HCT116 (cell line): ENCODE measurements at regions not wholly inside any gene's neighbourhood (a gene's known extent, or its start where the extent isn't known, plus 50 kb on each side); places are given as distances from the start of the nearest gene placed in this dataset.

Experiments
- ATAC-seq: fragments of 200-7000 bp; cut with Tn5 transposase; 2 replicates; pipeline ENCODE4 v1.9.1; 2020; ENCODE audit warnings: mild to moderate bottlenecking, moderate library complexity
- BruUV-seq: library from RNA; stranded (reverse); fragments of 400-500 nt; replicated peaks from 2 replicates; lab custom pipeline; 2021; lab: Mats Ljungman, UMichigan
- CTCF ChIA-PET: fragments of 300-600 bp; sonication (Branson Sonifier 250); formaldehyde crosslinking; loops from one replicate; lab custom pipeline; 2021; ENCODE audit warnings: antibody characterized with exemption; lab: Charles Lee
- POLR2A ChIA-PET: fragments of 300-600, 350-600 bp; sonication (Branson Sonifier 250); formaldehyde crosslinking; loops from one replicate; lab custom pipeline; 2021; ENCODE audit warnings: antibody characterized with exemption; lab: Charles Lee
- RAD21 ChIA-PET, 2 experiments: fragments of 300-600 bp; sonication (Branson Sonifier 250); formaldehyde crosslinking; loops; one replicate each; lab custom pipeline; 2023; ENCODE audit warnings: low total read pairs in 2 of 2; ENCODE audit not compliant: uncharacterized antibody in 2 of 2, unreplicated experiment in 2 of 2, low non-redundant PET in 1 of 2; lab: Charles Lee
- DNase-seq: peaks from one replicate; pipeline ENCODE4 v3.0.0-alpha.2; 2010; ENCODE audit warnings: low read depth, low spot score
- H2AFZ ChIP-seq: fragments of 200-600 bp; shearing (Covaris generic), sonication (generic); 2 replicates; pipeline ENCODE4 v1.6.1; 2017; ENCODE audit warnings: low read depth, mixed run types, mixed read lengths, antibody characterized with exemption, low read length; ENCODE audit not compliant: poor library complexity, severe bottlenecking
- H3K27ac ChIP-seq: 2 replicates; pipeline ENCODE4 v1.5.1; 2012; ENCODE audit warnings: low read depth, low read length
- H3K27me3 ChIP-seq: fragments of 200-600 bp; sonication (generic); 2 replicates; pipeline ENCODE4 v1.6.1; 2016; ENCODE audit warnings: mixed run types, low read length, mixed read lengths; ENCODE audit not compliant: insufficient read depth
- H3K36me3 ChIP-seq, 2 experiments: fragments of 200-500 bp in 1 of 2; fragments of 200-600 bp in 1 of 2; sonication (Bioruptor generic) in 1 of 2; sonication (generic) in 1 of 2; 2 replicates each; pipeline versions ENCODE4 v1.5.1 to v1.6.1; 2014 to 2016; ENCODE audit warnings: low read length in 2 of 2, inconsistent platforms in 1 of 2, mixed read lengths in 1 of 2, mixed run types in 1 of 2; ENCODE audit not compliant: insufficient read depth in 2 of 2, control insufficient read depth in 1 of 2
- H3K4me1 ChIP-seq, 2 experiments: fragments of 200-600 bp in 1 of 2; sonication (generic) in 1 of 2; 2 replicates each; pipeline versions ENCODE4 v1.5.1 to v1.6.1; 2012 to 2017; ENCODE audit warnings: low read length in 2 of 2, inconsistent platforms in 1 of 2, mild to moderate bottlenecking in 1 of 2, mixed read lengths in 1 of 2, mixed run types in 1 of 2, moderate library complexity in 1 of 2; ENCODE audit not compliant: insufficient read depth in 2 of 2, control insufficient read depth in 1 of 2
- H3K4me2 ChIP-seq: fragments of 200-600 bp; sonication (generic); 2 replicates; pipeline ENCODE4 v1.6.1; 2017; ENCODE audit warnings: mixed run types, low read length, mixed read lengths
- H3K4me3 ChIP-seq, 2 experiments: fragments of 200-600 bp in 1 of 2; sonication (generic) in 1 of 2; replicated peaks in 1 of 2; 2 replicates each; pipeline ENCODE4 v1.5.1; 2011 to 2016; ENCODE audit warnings: low read length in 2 of 2, control low read depth in 1 of 2, low read depth in 1 of 2, mild to moderate bottlenecking in 1 of 2, mixed read lengths in 1 of 2, mixed run types in 1 of 2
- H3K79me2 ChIP-seq: fragments of 200-600 bp; sonication (generic); 2 replicates; pipeline ENCODE4 v1.6.1; 2017; ENCODE audit warnings: mild to moderate bottlenecking, mixed run types, low read length, moderate library complexity, mixed read lengths; ENCODE audit not compliant: insufficient read depth
- H3K9ac ChIP-seq: fragments of 200-600 bp; sonication (generic); 2 replicates; pipeline ENCODE4 v1.6.1; 2016; ENCODE audit warnings: low read length, mixed read lengths
- H3K9me2 ChIP-seq: fragments of 200-600 bp; sonication (generic), shearing (Covaris generic); 2 replicates; pipeline ENCODE4 v1.6.1; 2017; ENCODE audit warnings: mixed run types, mild to moderate bottlenecking, moderate library complexity; ENCODE audit not compliant: insufficient read depth
- H3K9me3 ChIP-seq, 2 experiments: fragments of 200-500 bp in 1 of 2; fragments of 200-600 bp in 1 of 2; sonication (Bioruptor generic) in 1 of 2; sonication (generic) in 1 of 2; 2 replicates each; pipeline ENCODE4 v1.6.1; 2014 to 2017; ENCODE audit warnings: low read length in 2 of 2, mixed read lengths in 2 of 2, inconsistent platforms in 1 of 2, low read depth in 1 of 2, mild to moderate bottlenecking in 1 of 2, mixed run types in 1 of 2, moderate library complexity in 1 of 2; ENCODE audit not compliant: control insufficient read depth in 1 of 2, insufficient read depth in 1 of 2
- H4K20me1 ChIP-seq: fragments of 200-600 bp; sonication (generic), shearing (Covaris generic); 2 replicates; pipeline ENCODE4 v1.6.1; 2017; ENCODE audit warnings: mixed run types, mild to moderate bottlenecking, moderate library complexity; ENCODE audit not compliant: insufficient read depth
- ATF3 ChIP-seq: IDR thresholded peaks from 2 replicates; pipeline ENCODE4 v1.6.1; 2012
- CBX3 ChIP-seq: IDR thresholded peaks from 2 replicates; pipeline ENCODE4 v1.6.1; 2012; ENCODE audit warnings: low read depth
- CTCF ChIP-seq, 3 experiments: fragments of 200-600 bp in 1 of 3; sonication (generic) in 1 of 3; IDR thresholded peaks in 2 of 3; conservative IDR thresholded peaks in 1 of 3; 2 replicates each; pipeline ENCODE4 v1.5.1; 2012 to 2017; ENCODE audit warnings: low read depth in 2 of 3, low read length in 2 of 3, antibody characterized with exemption in 1 of 3, borderline replicate concordance in 1 of 3, control low read depth in 1 of 3, mild to moderate bottlenecking in 1 of 3, mixed read lengths in 1 of 3, mixed run types in 1 of 3, moderate library complexity in 1 of 3; ENCODE audit not compliant: insufficient read depth in 1 of 3
- EGR1 ChIP-seq: IDR thresholded peaks from 2 replicates; pipeline ENCODE4 v1.6.1; 2012; ENCODE audit warnings: low read depth
- EZH2 ChIP-seq: fragments of 200-600 bp; sonication (generic); IDR thresholded peaks from 2 replicates; pipeline ENCODE4 v1.6.1; 2017; ENCODE audit warnings: antibody characterized with exemption, mixed run types
- EZH2phosphoT487 ChIP-seq: fragments of 200-600 bp; IDR thresholded peaks from 2 replicates; pipeline ENCODE4 v1.6.1; 2018; ENCODE audit warnings: antibody characterized with exemption, borderline replicate concordance
- FOSL1 ChIP-seq: IDR thresholded peaks from 2 replicates; pipeline ENCODE4 v1.6.1; 2012; ENCODE audit warnings: low read depth
- JUND ChIP-seq: IDR thresholded peaks from 2 replicates; pipeline ENCODE4 v1.6.1; 2012
- MAX ChIP-seq: IDR thresholded peaks from 2 replicates; pipeline ENCODE4 v1.6.1; 2012
- POLR2A ChIP-seq: IDR thresholded peaks from 2 replicates; pipeline ENCODE4 v1.7.0; 2011; ENCODE audit warnings: borderline replicate concordance; ENCODE audit not compliant: insufficient read depth, insufficient read length; ENCODE audit errors: extremely low read depth
- POLR2AphosphoS5 ChIP-seq: IDR thresholded peaks from 2 replicates; pipeline ENCODE4 v1.6.1; 2011; ENCODE audit warnings: mild to moderate bottlenecking, low read depth, low read length, moderate library complexity
- RAD21 ChIP-seq: IDR thresholded peaks from 2 replicates; pipeline ENCODE4 v1.6.1; 2012; ENCODE audit warnings: low read depth, mild to moderate bottlenecking
- REST ChIP-seq: IDR thresholded peaks from 2 replicates; pipeline ENCODE4 v1.6.1; 2012; ENCODE audit warnings: low read depth
- SIN3A ChIP-seq: IDR thresholded peaks from 2 replicates; pipeline ENCODE4 v1.6.1; 2012; ENCODE audit warnings: low read depth
- SP1 ChIP-seq: IDR thresholded peaks from 2 replicates; pipeline ENCODE4 v1.6.1; 2012; ENCODE audit warnings: low read depth
- SRF ChIP-seq: IDR thresholded peaks from 2 replicates; pipeline ENCODE4 v1.6.1; 2012; ENCODE audit warnings: low read depth
- TCF7L2 ChIP-seq: IDR thresholded peaks from 2 replicates; pipeline ENCODE4 v1.7.0; 2011; ENCODE audit warnings: borderline replicate concordance, inconsistent platforms; ENCODE audit not compliant: insufficient read depth, insufficient read length; ENCODE audit errors: extremely low read depth
- YY1 ChIP-seq: IDR thresholded peaks from 2 replicates; pipeline ENCODE4 v1.6.1; 2011; ENCODE audit warnings: low read length, low read depth, moderate library complexity, mild to moderate bottlenecking; ENCODE audit not compliant: insufficient replicate concordance; ENCODE audit errors: extremely low read depth
- ZFX ChIP-seq: fragments of 450-650 bp; IDR thresholded peaks from 2 replicates; pipeline ENCODE4 v1.6.1; 2017
- ZNF274 ChIP-seq: fragments of 200-500 bp; sonication (Bioruptor generic); IDR thresholded peaks from 2 replicates; pipeline ENCODE4 v1.6.1; 2014; ENCODE audit warnings: mild to moderate bottlenecking, low read depth, low read length, inconsistent platforms
- intact Hi-C: fragments of 100-400 bp; cut with micrococcal nuclease; formaldehyde crosslinking; loops from 2 replicates; pipeline ENCODE4 v1.10.0; 2022

GRCh38 chr1:170481000-170481399 lies 51.0 kb upstream of the GORAB start:
- no peak for TF ChIP-seq SRF
- TF ChIP-seq CBX3 = no peak
- TF ChIP-seq SP1 = no peak
- TF ChIP-seq ZNF274 = no peak
- TF ChIP-seq EZH2 = no peak
- no peak for TF ChIP-seq ATF3
- TF ChIP-seq EZH2phosphoT487 = no peak
- no peak for TF ChIP-seq MAX
- no peak for TF ChIP-seq CTCF (IDR thresholded peaks at IDR 0.05 in 2 of 3, conservative IDR thresholded peaks at IDR 0.05 in 1 of 3; ENCODE audit: borderline replicate concordance in 1 of 3, insufficient read depth in 1 of 3, low read depth in 2 of 3, low read length in 2 of 3)
- TF ChIP-seq YY1 = no peak
- TF ChIP-seq REST = no peak
- TF ChIP-seq FOSL1 = no peak
- TF ChIP-seq JUND = no peak
- TF ChIP-seq ZFX = no peak
- TF ChIP-seq SIN3A = no peak
- no peak for TF ChIP-seq RAD21
- no peak for TF ChIP-seq EGR1
- no peak for TF ChIP-seq POLR2AphosphoS5
- no peak for TF ChIP-seq TCF7L2
- TF ChIP-seq POLR2A = no peak

More at GRCh38 chr1:170481000-170481399, 51.0 kb upstream of the GORAB start:
- ChIA-PET POLR2A (no interaction called here), CTCF (no interaction called here), RAD21 (no interaction called here)
- intact Hi-C loops = no loop called here
- no peaks in the 10 kb centered on the region for H3K27me3 ChIP-seq
- H4K20me1 ChIP-seq = no peaks in the 10 kb centered on the region
- no peak overlapping the region for H3K4me2 ChIP-seq
- no peak overlapping the region for H2AFZ ChIP-seq
- no peaks in the 10 kb centered on the region; the same call in 1 of the 2 replicates for H3K9me2 ChIP-seq
- H3K4me1 ChIP-seq = no peaks in the 10 kb centered on the region
- no peak overlapping the region for H3K4me3 ChIP-seq
- H3K36me3 ChIP-seq = no peaks in the 10 kb centered on the region
- no peak overlapping the region for H3K27ac ChIP-seq
- BruUV-seq = no TSS peak
- no peak for ATAC-seq
- no peaks in the 10 kb centered on the region for H3K79me2 ChIP-seq
- H3K9me3 ChIP-seq = no peaks in the 10 kb centered on the region
- DNase-seq = no peak
- no peak overlapping the region for H3K9ac ChIP-seq
